ENCODE measurements at regions not wholly inside any gene's neighbourhood (a gene's known extent, or its start where the extent isn't known, plus 50 kb on each side); places are given as distances from the start of the nearest gene placed in this dataset.

- no peak overlapping the region for H3K4me3 ChIP-seq (ENCODE audit: low read depth, low read length)
- H3K4me1 ChIP-seq, result no peaks in the 10 kb centered on the region
- no peaks in the 10 kb centered on the region for H3K79me2 ChIP-seq
- H3K36me3 ChIP-seq (ENCODE audit: control insufficient read depth, insufficient read depth, low read length), result no peaks in the 10 kb centered on the region
- no peak overlapping the region for H3K4me2 ChIP-seq (ENCODE audit: low read length)
- no peaks in the 10 kb centered on the region for H3K27me3 ChIP-seq (ENCODE audit: control insufficient read depth, insufficient read depth, low read length)
- no peak overlapping the region for H2AFZ ChIP-seq
- H3K9me3 ChIP-seq (ENCODE audit: control insufficient read depth, low read length), result no peaks in the 10 kb centered on the region
- no peak overlapping the region for H3K27ac ChIP-seq
- no peak overlapping the region for H3K9ac ChIP-seq
- no peak for TF ChIP-seq CTCF (IDR thresholded peaks at IDR 0.05)
Measured at GRCh38 chr3:135528413-135529015, 437.0 kb upstream of the PPP2R3A start.

- no peak overlapping the region for H3K4me2 ChIP-seq (ENCODE audit: low read length)
- H3K27ac ChIP-seq, result no peak overlapping the region
- no peaks in the 10 kb centered on the region for H3K27me3 ChIP-seq (ENCODE audit: control insufficient read depth, insufficient read depth, low read length)
- no peak overlapping the region for H3K9ac ChIP-seq
- H3K4me1 ChIP-seq, result no peaks in the 10 kb centered on the region
- no peaks in the 10 kb centered on the region for H3K36me3 ChIP-seq (ENCODE audit: control insufficient read depth, insufficient read depth, low read length)
- H3K4me3 ChIP-seq (ENCODE audit: low read depth, low read length), result no peak overlapping the region
- H2AFZ ChIP-seq, result no peak overlapping the region
- no peaks in the 10 kb centered on the region for H3K79me2 ChIP-seq
- no peak for TF ChIP-seq CTCF (IDR thresholded peaks at IDR 0.05)
- no peaks in the 10 kb centered on the region for H3K9me3 ChIP-seq (ENCODE audit: control insufficient read depth, low read length)
Measured at GRCh38 chr3:135532021-135532420, 433.5 kb upstream of the PPP2R3A start.

GRCh38 chr3:135538123-135538522, 427.4 kb upstream of the PPP2R3A start:
- Histone ChIP-seq H3K4me3 (ENCODE audit: low read depth, low read length) (no peak overlapping the region), H3K4me2 (ENCODE audit: low read length) (no peak overlapping the region), H2AFZ (no peak overlapping the region), H3K79me2 (no peaks in the 10 kb centered on the region), H3K9ac (no peak overlapping the region), H3K9me3 (ENCODE audit: control insufficient read depth, low read length) (no peaks in the 10 kb centered on the region), H3K27me3 (ENCODE audit: control insufficient read depth, insufficient read depth, low read length) (no peaks in the 10 kb centered on the region), H3K4me1 (no peaks in the 10 kb centered on the region), H3K27ac (no peak overlapping the region), H3K36me3 (ENCODE audit: control insufficient read depth, insufficient read depth, low read length) (no peaks in the 10 kb centered on the region)
- TF ChIP-seq CTCF (IDR thresholded peaks at IDR 0.05), result no peak

- Histone ChIP-seq H3K9me3 (ENCODE audit: control insufficient read depth, low read length) (no peaks in the 10 kb centered on the region), H3K36me3 (ENCODE audit: control insufficient read depth, insufficient read depth, low read length) (no peaks in the 10 kb centered on the region), H3K27ac (no peak overlapping the region), H3K79me2 (no peaks in the 10 kb centered on the region), H3K27me3 (ENCODE audit: control insufficient read depth, insufficient read depth, low read length) (no peaks in the 10 kb centered on the region), H3K4me3 (ENCODE audit: low read depth, low read length) (no peak overlapping the region), H3K9ac (no peak overlapping the region), H3K4me1 (no peaks in the 10 kb centered on the region), H3K4me2 (ENCODE audit: low read length) (no peak overlapping the region), H2AFZ (no peak overlapping the region)
- no peak for TF ChIP-seq CTCF (IDR thresholded peaks at IDR 0.05)
Measured at GRCh38 chr3:135539351-135539750, 426.2 kb upstream of the PPP2R3A start.

GRCh38 chr3:135539854-135540253, 425.7 kb upstream of the PPP2R3A start:
- Histone ChIP-seq H3K79me2 (no peaks in the 10 kb centered on the region), H3K27me3 (ENCODE audit: control insufficient read depth, insufficient read depth, low read length) (no peaks in the 10 kb centered on the region), H3K9me3 (ENCODE audit: control insufficient read depth, low read length) (no peaks in the 10 kb centered on the region), H3K4me3 (ENCODE audit: low read depth, low read length) (no peak overlapping the region), H3K4me1 (no peaks in the 10 kb centered on the region), H3K27ac (no peak overlapping the region), H3K4me2 (ENCODE audit: low read length) (no peak overlapping the region), H3K9ac (no peak overlapping the region), H2AFZ (no peak overlapping the region), H3K36me3 (ENCODE audit: control insufficient read depth, insufficient read depth, low read length) (no peaks in the 10 kb centered on the region)
- no peak for TF ChIP-seq CTCF (IDR thresholded peaks at IDR 0.05)

Data from parathyroid adenoma (tissue), 2 donors.